ENCODE measurements at regions not wholly inside any gene's neighbourhood (a gene's known extent, or its start where the extent isn't known, plus 50 kb on each side); places are given as distances from the start of the nearest gene placed in this dataset.

- TF ChIP-seq CTCF (IDR thresholded peaks at IDR 0.05) (no peak), POLR2A (IDR thresholded peaks at IDR 0.05) (no peak)
Observed at GRCh38 chr3:22495241-22495640, 707.9 kb upstream of the UBE2E2 start.
